ENCODE measurements at regions not wholly inside any gene's neighbourhood (a gene's known extent, or its start where the extent isn't known, plus 50 kb on each side); places are given as distances from the start of the nearest gene placed in this dataset.

GRCh38 chr9:14393418-14393817, 79.5 kb upstream of the NFIB start:
- DNase-seq = no peak
- Mint-ChIP-seq H3K27me3 (ENCODE audit: low read depth) (no peaks in the 10 kb centered on the region), H3K36me3 (ENCODE audit: insufficient read depth in 1 of 3, low read depth in 3 of 3) (peaks cover 0 to 20% (median 6%) of the 10 kb centered on the region in 3 experiments; a peak in 5 of 7 replicates), H3K4me3 (no peak overlapping the region), H3K27ac (no peak overlapping the region), H3K9me3 (peaks cover 15 to 17% of the 10 kb centered on the region in 2 experiments), H3K4me1 (peaks cover 0 to 4% of the 10 kb centered on the region in 2 experiments; a peak in 1 of 4 replicates)
- H3K9me3 ChIP-seq (ENCODE audit: control insufficient read depth, low read depth, low read length) = no peaks in the 10 kb centered on the region
- no peaks in the 10 kb centered on the region for H3K79me2 ChIP-seq (ENCODE audit: insufficient read depth, low read length)
- no peak overlapping the region for H3K14ac ChIP-seq (ENCODE audit: insufficient read depth, low read length)
- no peaks in the 10 kb centered on the region for H4K20me1 ChIP-seq (ENCODE audit: control insufficient read depth, insufficient read depth, insufficient read length)
- H3K23ac ChIP-seq (ENCODE audit: insufficient read length, low read depth, low read length) = no peak overlapping the region
- no peak overlapping the region for H4K91ac ChIP-seq (ENCODE audit: insufficient read length, low read depth, low read length)
- H3K9ac ChIP-seq (ENCODE audit: extremely low read depth, insufficient read length, low read length) = no peak overlapping the region
- H2BK15ac ChIP-seq (ENCODE audit: low read depth, low read length) = no peak overlapping the region
- no peaks in the 10 kb centered on the region for H3K4me1 ChIP-seq (ENCODE audit: insufficient read depth, low read length)
- H2AFZ ChIP-seq (ENCODE audit: low read length) = no peak overlapping the region
- H2BK12ac ChIP-seq (ENCODE audit: insufficient read length, low read depth, low read length) = no peak overlapping the region
- TF ChIP-seq CTCF (conservative IDR thresholded peaks at IDR 0.05) = no peak
- no peak overlapping the region for H3K27ac ChIP-seq (ENCODE audit: insufficient read length, low read depth, low read length)
- no peaks in the 10 kb centered on the region for H3K27me3 ChIP-seq (ENCODE audit: insufficient read depth, low read length)
- H3K79me1 ChIP-seq (ENCODE audit: insufficient read depth, low read depth, low read length, poor library complexity, severe bottlenecking) = no peaks in the 10 kb centered on the region
- H4K5ac ChIP-seq (ENCODE audit: insufficient read length, low read depth, low read length) = no peak overlapping the region
- H3K4ac ChIP-seq (ENCODE audit: low read depth, low read length) = no peak overlapping the region
- no peak overlapping the region for H4K8ac ChIP-seq (replicated peaks; ENCODE audit: insufficient read length, low read depth, low read length)
- no peak overlapping the region for H3K18ac ChIP-seq (ENCODE audit: insufficient read length, low read depth, low read length)
- no peak overlapping the region for H2BK120ac ChIP-seq (ENCODE audit: low read depth, low read length, poor library complexity, severe bottlenecking)
- no peak overlapping the region for H3T11ph ChIP-seq (ENCODE audit: low read length)
- H3K4me2 ChIP-seq (ENCODE audit: insufficient read depth, insufficient read length, low read length) = no peak overlapping the region
- no peaks in the 10 kb centered on the region for H3K23me2 ChIP-seq (ENCODE audit: insufficient read length, low read depth, low read length, poor library complexity, severe bottlenecking)
- WGBS (ENCODE audit: extremely low coverage, insufficient read length, low lambda C conversion rate) = no CpG with 5 or more reads among the region's 2 CpGs
- H3K56ac ChIP-seq (ENCODE audit: insufficient read length, low read depth, low read length) = no peak overlapping the region
- no peak overlapping the region for H2BK20ac ChIP-seq (ENCODE audit: low read depth, low read length, poor library complexity, severe bottlenecking)
- no peak overlapping the region for H2BK5ac ChIP-seq (ENCODE audit: insufficient read length, low read length)
- no peak overlapping the region for H2AK5ac ChIP-seq (ENCODE audit: insufficient read length, low read length)
